ENCODE measurements at regions not wholly inside any gene's neighbourhood (a gene's known extent, or its start where the extent isn't known, plus 50 kb on each side); places are given as distances from the start of the nearest gene placed in this dataset.

DNA sequence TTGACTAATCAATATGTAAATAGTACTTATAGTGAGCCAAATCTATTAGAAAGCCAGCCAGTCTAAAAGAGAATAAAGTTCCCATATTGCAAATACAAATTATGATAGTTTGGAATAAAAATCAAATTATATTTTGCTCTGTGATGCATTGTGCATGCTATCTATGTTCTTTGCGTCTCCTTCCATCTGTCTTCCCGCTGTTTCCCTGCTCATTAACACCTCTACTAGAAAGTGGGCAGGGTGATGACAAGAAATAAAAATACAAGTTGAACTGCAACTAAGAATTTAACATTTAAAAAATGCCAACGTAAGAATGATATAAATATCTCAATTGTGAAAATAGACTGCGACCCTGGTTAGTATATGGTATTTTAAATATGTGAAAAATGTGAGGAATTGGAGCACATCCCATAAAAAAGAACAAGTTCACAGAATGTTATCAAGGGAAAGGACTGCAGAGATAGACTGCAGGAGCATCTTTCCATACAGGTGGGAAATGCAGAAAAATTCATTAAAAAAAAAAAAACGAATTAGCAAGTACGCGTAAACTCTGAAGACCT lies 157.6 kb upstream of the PDE7B start:
- no peak overlapping the region for H3K27ac ChIP-seq (ENCODE audit: low read depth, low read length)
- no peaks in the 10 kb centered on the region for H3K9me3 ChIP-seq (ENCODE audit: control insufficient read depth in 3 of 3, low read length in 3 of 3)

DNA sequence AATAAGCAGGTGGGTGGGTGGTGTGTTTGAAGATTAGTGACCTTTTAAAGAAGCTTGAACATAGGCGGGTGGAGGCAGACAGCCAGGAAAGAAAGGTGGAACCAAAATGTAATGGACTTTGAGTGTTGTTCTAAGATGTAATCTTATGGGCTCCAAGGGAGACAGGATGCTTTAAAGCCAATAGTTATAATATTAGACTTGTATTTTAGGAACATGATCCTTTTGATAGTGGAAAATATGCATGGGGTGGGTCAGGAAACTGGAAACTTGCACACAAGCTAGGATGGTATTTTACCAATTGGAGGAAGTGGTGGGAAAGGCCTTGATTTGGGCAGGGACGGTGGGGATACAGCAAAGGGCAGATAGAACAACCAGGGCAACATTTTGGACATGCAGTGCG lies 151.8 kb upstream of the PDE7B start:
- H3K36me3 ChIP-seq (ENCODE audit: control insufficient read depth in 3 of 3, insufficient read depth in 3 of 3, low read length in 3 of 3): no peaks in the 10 kb centered on the region
- H3K9ac ChIP-seq (ENCODE audit: low read depth in 1 of 3, low read length in 3 of 3): no peak overlapping the region
- no peak overlapping the region for H3K4me3 ChIP-seq (ENCODE audit: low read length in 3 of 3)
- no peaks in the 10 kb centered on the region for H3K27me3 ChIP-seq (ENCODE audit: control insufficient read depth in 3 of 3, insufficient read depth in 3 of 3, low read length in 3 of 3)
- no peaks in the 10 kb centered on the region for H3K4me1 ChIP-seq (ENCODE audit: control insufficient read depth in 3 of 3, insufficient read depth in 3 of 3, low read length in 3 of 3)
- no peak overlapping the region for H3K27ac ChIP-seq (ENCODE audit: low read depth, low read length)
- no peaks in the 10 kb centered on the region for H3K9me3 ChIP-seq (ENCODE audit: control insufficient read depth in 3 of 3, low read length in 3 of 3)

More for the DNA sequence above, 157.6 kb upstream of the PDE7B start:
- H3K27me3 ChIP-seq (ENCODE audit: control insufficient read depth in 3 of 3, insufficient read depth in 3 of 3, low read length in 3 of 3): no peaks in the 10 kb centered on the region
- no peaks in the 10 kb centered on the region for H3K36me3 ChIP-seq (ENCODE audit: control insufficient read depth in 3 of 3, insufficient read depth in 3 of 3, low read length in 3 of 3)
- H3K4me3 ChIP-seq (ENCODE audit: low read length in 3 of 3): no peak overlapping the region
- H3K9ac ChIP-seq (ENCODE audit: low read depth in 1 of 3, low read length in 3 of 3): no peak overlapping the region
- H3K4me1 ChIP-seq (ENCODE audit: control insufficient read depth in 3 of 3, insufficient read depth in 3 of 3, low read length in 3 of 3): no peaks in the 10 kb centered on the region

- no peak overlapping the region for H3K4me3 ChIP-seq (ENCODE audit: low read length in 3 of 3)
- no peak overlapping the region for H3K27ac ChIP-seq (ENCODE audit: low read depth, low read length)
- H3K27me3 ChIP-seq (ENCODE audit: control insufficient read depth in 3 of 3, insufficient read depth in 3 of 3, low read length in 3 of 3): no peaks in the 10 kb centered on the region
- no peaks in the 10 kb centered on the region for H3K36me3 ChIP-seq (ENCODE audit: control insufficient read depth in 3 of 3, insufficient read depth in 3 of 3, low read length in 3 of 3)
- H3K9ac ChIP-seq (ENCODE audit: low read depth in 1 of 3, low read length in 3 of 3): no peak overlapping the region
- no peaks in the 10 kb centered on the region for H3K4me1 ChIP-seq (ENCODE audit: control insufficient read depth in 3 of 3, insufficient read depth in 3 of 3, low read length in 3 of 3)
- no peaks in the 10 kb centered on the region for H3K9me3 ChIP-seq (ENCODE audit: control insufficient read depth in 3 of 3, low read length in 3 of 3)
Measured at GRCh38 chr6:135701426-135701825, 150.1 kb upstream of the PDE7B start.

DNA sequence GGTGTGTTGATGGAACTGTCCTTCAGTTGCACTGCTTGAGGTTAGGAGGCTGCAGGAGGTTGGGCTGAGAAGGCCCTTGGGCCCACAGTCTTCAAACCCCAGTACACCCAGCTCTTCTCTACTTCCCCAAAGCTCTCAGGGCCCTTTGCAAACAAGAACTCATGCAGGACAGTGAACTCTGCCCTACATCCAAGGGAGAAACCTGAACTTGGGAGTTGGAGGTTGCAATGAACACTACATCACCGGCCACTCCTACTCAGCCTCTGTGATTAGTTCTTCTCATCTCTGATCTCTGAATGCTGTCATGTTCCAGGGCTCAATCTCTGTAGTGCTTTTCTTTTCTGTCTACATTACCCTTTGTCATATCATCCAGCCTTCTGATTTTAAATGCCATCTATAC lies 148.5 kb upstream of the PDE7B start:
- no peak overlapping the region for H3K27ac ChIP-seq (ENCODE audit: low read depth, low read length)
- H3K36me3 ChIP-seq (ENCODE audit: control insufficient read depth in 3 of 3, insufficient read depth in 3 of 3, low read length in 3 of 3): no peaks in the 10 kb centered on the region
- H3K4me3 ChIP-seq (ENCODE audit: low read length in 3 of 3): no peak overlapping the region
- H3K9ac ChIP-seq (ENCODE audit: low read depth in 1 of 3, low read length in 3 of 3): no peak overlapping the region
- no peaks in the 10 kb centered on the region for H3K4me1 ChIP-seq (ENCODE audit: control insufficient read depth in 3 of 3, insufficient read depth in 3 of 3, low read length in 3 of 3)
- no peaks in the 10 kb centered on the region for H3K27me3 ChIP-seq (ENCODE audit: control insufficient read depth in 3 of 3, insufficient read depth in 3 of 3, low read length in 3 of 3)
- H3K9me3 ChIP-seq (ENCODE audit: control insufficient read depth in 3 of 3, low read length in 3 of 3): no peaks in the 10 kb centered on the region

DNA sequence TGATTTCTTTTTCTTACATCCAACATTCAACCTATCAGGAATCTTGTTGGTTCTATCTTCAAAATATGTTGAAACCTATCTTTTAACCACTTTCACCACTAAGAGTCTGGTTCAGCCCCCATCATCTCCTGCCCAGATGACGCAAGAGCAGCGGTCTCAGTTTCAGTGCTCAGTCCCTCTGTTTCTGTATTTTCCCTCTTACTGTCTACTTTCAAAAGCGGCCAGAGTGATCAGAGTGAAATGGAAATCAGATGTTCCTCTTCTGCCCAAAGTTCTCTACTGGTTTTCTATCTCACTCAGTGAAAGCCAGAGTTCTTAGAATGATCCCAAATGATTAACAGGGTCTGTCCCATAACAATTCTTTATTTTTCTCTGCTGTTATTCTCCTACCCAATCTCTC lies 147.9 kb upstream of the PDE7B start:
- Histone ChIP-seq H3K9me3 (ENCODE audit: control insufficient read depth in 3 of 3, low read length in 3 of 3) (no peaks in the 10 kb centered on the region), H3K27ac (ENCODE audit: low read depth, low read length) (no peak overlapping the region), H3K4me3 (ENCODE audit: low read length in 3 of 3) (no peak overlapping the region), H3K27me3 (ENCODE audit: control insufficient read depth in 3 of 3, insufficient read depth in 3 of 3, low read length in 3 of 3) (no peaks in the 10 kb centered on the region), H3K36me3 (ENCODE audit: control insufficient read depth in 3 of 3, insufficient read depth in 3 of 3, low read length in 3 of 3) (no peaks in the 10 kb centered on the region), H3K4me1 (ENCODE audit: control insufficient read depth in 3 of 3, insufficient read depth in 3 of 3, low read length in 3 of 3) (no peaks in the 10 kb centered on the region), H3K9ac (ENCODE audit: low read depth in 1 of 3, low read length in 3 of 3) (no peak overlapping the region)

DNA sequence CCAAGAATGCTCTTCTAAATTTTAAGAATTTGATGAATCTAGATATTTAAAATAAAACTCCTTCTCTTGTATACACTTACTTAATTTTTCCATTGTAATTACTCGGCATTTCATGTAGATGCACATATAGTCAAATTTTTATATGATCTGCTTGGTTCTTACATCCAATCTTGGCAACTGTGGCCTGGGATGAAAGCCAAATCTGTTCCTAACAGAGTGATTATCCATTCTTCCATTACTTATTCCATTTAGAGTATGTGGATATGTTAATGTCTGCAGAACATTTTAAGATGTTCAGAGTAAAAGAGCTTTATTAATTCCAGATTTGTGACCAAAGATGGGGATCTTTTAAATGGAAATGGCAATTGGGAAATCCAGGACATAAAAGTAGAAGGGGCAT lies 144.1 kb upstream of the PDE7B start:
- Histone ChIP-seq H3K9me3 (ENCODE audit: control insufficient read depth in 3 of 3, low read length in 3 of 3) (no peaks in the 10 kb centered on the region), H3K4me1 (ENCODE audit: control insufficient read depth in 3 of 3, insufficient read depth in 3 of 3, low read length in 3 of 3) (no peaks in the 10 kb centered on the region), H3K27ac (ENCODE audit: low read depth, low read length) (no peak overlapping the region), H3K27me3 (ENCODE audit: control insufficient read depth in 3 of 3, insufficient read depth in 3 of 3, low read length in 3 of 3) (no peaks in the 10 kb centered on the region), H3K4me3 (ENCODE audit: low read length in 3 of 3) (no peak overlapping the region), H3K9ac (ENCODE audit: low read depth in 1 of 3, low read length in 3 of 3) (no peak overlapping the region), H3K36me3 (ENCODE audit: control insufficient read depth in 3 of 3, insufficient read depth in 3 of 3, low read length in 3 of 3) (no peaks in the 10 kb centered on the region)

DNA sequence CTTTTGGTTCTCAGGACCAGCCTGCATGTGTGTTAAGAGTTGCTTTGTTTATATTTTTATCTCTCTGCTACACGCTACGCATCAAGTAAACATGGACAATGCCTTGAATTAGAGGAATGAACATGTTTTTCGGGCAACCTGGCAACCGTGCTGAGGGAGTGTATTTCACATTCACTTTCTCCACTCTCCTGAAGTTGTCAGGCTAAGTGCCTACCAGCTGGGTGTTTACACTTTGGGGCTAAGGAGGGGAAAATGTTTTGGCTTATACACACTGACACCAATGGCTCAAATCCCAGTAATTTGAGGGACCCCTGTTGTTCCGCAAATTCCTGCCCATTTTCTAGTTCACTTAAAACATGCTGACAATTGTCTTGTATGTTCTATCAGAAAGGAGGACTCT lies 141.5 kb upstream of the PDE7B start:
- Histone ChIP-seq H3K36me3 (ENCODE audit: control insufficient read depth in 3 of 3, insufficient read depth in 3 of 3, low read length in 3 of 3) (no peaks in the 10 kb centered on the region), H3K4me3 (ENCODE audit: low read length in 3 of 3) (no peak overlapping the region), H3K9ac (ENCODE audit: low read depth in 1 of 3, low read length in 3 of 3) (no peak overlapping the region), H3K4me1 (ENCODE audit: control insufficient read depth in 3 of 3, insufficient read depth in 3 of 3, low read length in 3 of 3) (no peaks in the 10 kb centered on the region), H3K27ac (ENCODE audit: low read depth, low read length) (no peak overlapping the region), H3K9me3 (ENCODE audit: control insufficient read depth in 3 of 3, low read length in 3 of 3) (no peaks in the 10 kb centered on the region), H3K27me3 (ENCODE audit: control insufficient read depth in 3 of 3, insufficient read depth in 3 of 3, low read length in 3 of 3) (no peaks in the 10 kb centered on the region)

DNA sequence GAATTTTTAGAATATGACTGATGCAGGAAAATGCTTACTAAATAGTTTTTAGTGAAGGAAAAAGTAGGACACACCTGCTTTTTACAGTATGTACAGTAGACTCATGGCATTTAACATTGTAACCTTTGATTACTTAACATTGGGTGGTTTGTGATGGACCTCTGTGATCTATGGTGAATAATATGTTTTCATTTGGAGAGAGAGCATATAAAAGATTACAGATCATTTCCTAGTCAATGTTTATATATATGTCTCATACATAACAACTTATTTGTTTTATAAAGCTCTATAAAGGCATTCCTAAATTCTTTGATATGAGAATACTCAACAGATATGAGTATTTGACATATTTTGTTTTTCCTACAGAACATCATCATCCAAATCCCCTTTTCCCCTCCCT lies 129.3 kb upstream of the PDE7B start:
- Histone ChIP-seq H3K27me3 (ENCODE audit: control insufficient read depth in 3 of 3, insufficient read depth in 3 of 3, low read length in 3 of 3) (no peaks in the 10 kb centered on the region), H3K9ac (ENCODE audit: low read depth in 1 of 3, low read length in 3 of 3) (no peak overlapping the region), H3K36me3 (ENCODE audit: control insufficient read depth in 3 of 3, insufficient read depth in 3 of 3, low read length in 3 of 3) (no peaks in the 10 kb centered on the region), H3K9me3 (ENCODE audit: control insufficient read depth in 3 of 3, low read length in 3 of 3) (no peaks in the 10 kb centered on the region), H3K4me1 (ENCODE audit: control insufficient read depth in 3 of 3, insufficient read depth in 3 of 3, low read length in 3 of 3) (no peaks in the 10 kb centered on the region), H3K27ac (ENCODE audit: low read depth, low read length) (no peak overlapping the region), H3K4me3 (ENCODE audit: low read length in 3 of 3) (no peak overlapping the region)

- H3K9ac ChIP-seq (ENCODE audit: low read depth in 1 of 3, low read length in 3 of 3): no peak overlapping the region
- H3K36me3 ChIP-seq (ENCODE audit: control insufficient read depth in 3 of 3, insufficient read depth in 3 of 3, low read length in 3 of 3): no peaks in the 10 kb centered on the region
- H3K4me3 ChIP-seq (ENCODE audit: low read length in 3 of 3): no peak overlapping the region
- no peaks in the 10 kb centered on the region for H3K4me1 ChIP-seq (ENCODE audit: control insufficient read depth in 3 of 3, insufficient read depth in 3 of 3, low read length in 3 of 3)
- H3K27me3 ChIP-seq (ENCODE audit: control insufficient read depth in 3 of 3, insufficient read depth in 3 of 3, low read length in 3 of 3): no peaks in the 10 kb centered on the region
- H3K27ac ChIP-seq (ENCODE audit: low read depth, low read length): no peak overlapping the region
- H3K9me3 ChIP-seq (ENCODE audit: control insufficient read depth in 3 of 3, low read length in 3 of 3): no peaks in the 10 kb centered on the region
Measured at GRCh38 chr6:135722679-135723078, 128.8 kb upstream of the PDE7B start.

- H3K4me3 ChIP-seq (ENCODE audit: low read length in 3 of 3): no peak overlapping the region
- H3K4me1 ChIP-seq (ENCODE audit: control insufficient read depth in 3 of 3, insufficient read depth in 3 of 3, low read length in 3 of 3): no peaks in the 10 kb centered on the region
- no peak overlapping the region for H3K27ac ChIP-seq (ENCODE audit: low read depth, low read length)
- no peaks in the 10 kb centered on the region for H3K9me3 ChIP-seq (ENCODE audit: control insufficient read depth in 3 of 3, low read length in 3 of 3)
- H3K36me3 ChIP-seq (ENCODE audit: control insufficient read depth in 3 of 3, insufficient read depth in 3 of 3, low read length in 3 of 3): no peaks in the 10 kb centered on the region
- H3K9ac ChIP-seq (ENCODE audit: low read depth in 1 of 3, low read length in 3 of 3): no peak overlapping the region
- H3K27me3 ChIP-seq (ENCODE audit: control insufficient read depth in 3 of 3, insufficient read depth in 3 of 3, low read length in 3 of 3): no peaks in the 10 kb centered on the region
Measured at GRCh38 chr6:135728589-135728988, 122.9 kb upstream of the PDE7B start.

DNA sequence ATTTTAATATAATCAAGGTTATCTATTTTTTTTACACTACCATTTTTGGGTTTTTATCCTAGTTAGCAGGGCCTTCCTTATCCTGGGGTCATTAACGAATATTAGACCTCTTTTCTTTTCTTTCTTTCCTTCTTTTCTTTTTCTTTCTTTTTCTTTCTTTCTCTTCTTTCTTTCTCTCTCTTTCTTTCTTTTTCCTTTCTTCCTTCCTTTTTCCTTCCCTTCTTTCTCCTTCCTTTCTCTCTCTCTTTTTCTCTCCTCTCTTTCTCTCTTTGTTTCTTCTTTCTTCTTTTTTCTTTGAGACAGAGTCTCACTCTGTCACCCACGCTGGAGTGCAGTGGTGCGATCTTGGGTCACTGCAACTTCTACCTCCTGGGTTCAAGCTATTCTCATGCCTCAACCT lies 120.4 kb upstream of the PDE7B start:
- no peak overlapping the region for H3K9ac ChIP-seq (ENCODE audit: low read depth in 1 of 3, low read length in 3 of 3)
- H3K36me3 ChIP-seq (ENCODE audit: control insufficient read depth in 3 of 3, insufficient read depth in 3 of 3, low read length in 3 of 3): no peaks in the 10 kb centered on the region
- H3K27ac ChIP-seq (ENCODE audit: low read depth, low read length): no peak overlapping the region
- no peaks in the 10 kb centered on the region for H3K4me1 ChIP-seq (ENCODE audit: control insufficient read depth in 3 of 3, insufficient read depth in 3 of 3, low read length in 3 of 3)
- H3K4me3 ChIP-seq (ENCODE audit: low read length in 3 of 3): no peak overlapping the region
- H3K9me3 ChIP-seq (ENCODE audit: control insufficient read depth in 3 of 3, low read length in 3 of 3): no peaks in the 10 kb centered on the region
- no peaks in the 10 kb centered on the region for H3K27me3 ChIP-seq (ENCODE audit: control insufficient read depth in 3 of 3, insufficient read depth in 3 of 3, low read length in 3 of 3)

Measured in skeletal muscle tissue (tissue), 3 donors.